Parathyroid adenoma (tissue), 2 donors: ENCODE measurements at regions not wholly inside any gene's neighbourhood (a gene's known extent, or its start where the extent isn't known, plus 50 kb on each side); places are given as distances from the start of the nearest gene placed in this dataset.

ENCODE experiments used
- H2AFZ ChIP-seq: fragments of 300-600 bp; sonication (generic); one replicate; pipeline ENCODE4 v1.7.0; 2017; ENCODE audit warnings: antibody characterized with exemption, mild to moderate bottlenecking
- H3K27ac ChIP-seq: fragments of 300-600 bp; sonication (generic); one replicate; pipeline ENCODE4 v1.7.0; 2017
- H3K27me3 ChIP-seq: fragments of 300-600 bp; sonication (generic); one replicate; pipeline ENCODE4 v1.7.0; 2017; ENCODE audit warnings: low read length; ENCODE audit not compliant: control insufficient read depth, insufficient read depth
- H3K36me3 ChIP-seq: fragments of 300-600 bp; sonication (generic); one replicate; pipeline ENCODE4 v1.7.0; 2017; ENCODE audit warnings: low read length; ENCODE audit not compliant: control insufficient read depth, insufficient read depth
- H3K4me1 ChIP-seq: fragments of 300-600 bp; sonication (generic); one replicate; pipeline ENCODE4 v1.7.0; 2017; ENCODE audit warnings: control low read depth
- H3K4me2 ChIP-seq: fragments of 300-600 bp; sonication (generic); one replicate; pipeline ENCODE4 v1.7.0; 2017; ENCODE audit warnings: low read length
- H3K4me3 ChIP-seq: fragments of 300-600 bp; sonication (generic); one replicate; pipeline ENCODE4 v1.7.0; 2017; ENCODE audit warnings: low read depth, low read length
- H3K79me2 ChIP-seq: fragments of 300-600 bp; sonication (generic); one replicate; pipeline ENCODE4 v1.7.0; 2017; ENCODE audit warnings: control low read depth
- H3K9ac ChIP-seq: fragments of 300-600 bp; sonication (generic); one replicate; pipeline ENCODE4 v1.7.0; 2017; ENCODE audit warnings: mild to moderate bottlenecking
- H3K9me3 ChIP-seq: fragments of 300-600 bp; sonication (generic); one replicate; pipeline ENCODE4 v1.7.0; 2017; ENCODE audit warnings: low read length; ENCODE audit not compliant: control insufficient read depth
- CTCF ChIP-seq: fragments of 300-600 bp; sonication (generic); IDR thresholded peaks from one replicate; pipeline ENCODE4 v1.7.0; 2017; ENCODE audit warnings: antibody characterized with exemption, mild to moderate bottlenecking
- donor health status: primary hyperparathyroidism.

GRCh38 chr6:85867595-85867994 is 224.9 kb upstream of the SYNCRIP start:
- Histone ChIP-seq H3K4me2 (no peak overlapping the region), H3K36me3 (no peaks in the 10 kb centered on the region), H3K27me3 (no peaks in the 10 kb centered on the region), H3K9me3 (no peaks in the 10 kb centered on the region), H3K4me3 (no peak overlapping the region), H3K9ac (no peak overlapping the region), H3K27ac (no peak overlapping the region), H3K4me1 (peaks cover 4% of the 10 kb centered on the region), H2AFZ (no peak overlapping the region), H3K79me2 (no peaks in the 10 kb centered on the region)
- TF ChIP-seq CTCF, result no peak

GRCh38 chr6:85866758-85867401 is 224.2 kb upstream of the SYNCRIP start:
- Histone ChIP-seq H3K27ac (no peak overlapping the region), H3K9ac (no peak overlapping the region), H3K4me2 (no peak overlapping the region), H3K9me3 (no peaks in the 10 kb centered on the region), H2AFZ (peak overlapping the region; percentile 56), H3K79me2 (no peaks in the 10 kb centered on the region), H3K27me3 (no peaks in the 10 kb centered on the region), H3K36me3 (no peaks in the 10 kb centered on the region), H3K4me3 (no peak overlapping the region), H3K4me1 (peaks cover 4% of the 10 kb centered on the region)
- TF ChIP-seq CTCF, result no peak

- H3K27me3 ChIP-seq, result no peaks in the 10 kb centered on the region
- peak overlapping the region; percentile 56 for H2AFZ ChIP-seq
- no peak overlapping the region for H3K4me2 ChIP-seq
- H3K9ac ChIP-seq, result no peak overlapping the region
- no peaks in the 10 kb centered on the region for H3K36me3 ChIP-seq
- no peak overlapping the region for H3K4me3 ChIP-seq
- no peak overlapping the region for H3K27ac ChIP-seq
- no peaks in the 10 kb centered on the region for H3K79me2 ChIP-seq
- no peak for TF ChIP-seq CTCF
- H3K4me1 ChIP-seq, result peaks cover 4% of the 10 kb centered on the region
- no peaks in the 10 kb centered on the region for H3K9me3 ChIP-seq
These were observed 223.7 kb upstream of the SYNCRIP start for GRCh38 chr6:85866370-85866730.

- H3K9ac ChIP-seq, result no peak overlapping the region
- H3K4me1 ChIP-seq, result peaks cover 4% of the 10 kb centered on the region
- no peaks in the 10 kb centered on the region for H3K27me3 ChIP-seq
- no peaks in the 10 kb centered on the region for H3K9me3 ChIP-seq
- H2AFZ ChIP-seq, result peak overlapping the region; percentile 56
- no peak overlapping the region for H3K4me2 ChIP-seq
- H3K79me2 ChIP-seq, result no peaks in the 10 kb centered on the region
- H3K36me3 ChIP-seq, result no peaks in the 10 kb centered on the region
- no peak for TF ChIP-seq CTCF
- H3K4me3 ChIP-seq, result no peak overlapping the region
- no peak overlapping the region for H3K27ac ChIP-seq
These were observed 223.0 kb upstream of the SYNCRIP start for GRCh38 chr6:85865420-85866369.
